ENCODE measurements at regions not wholly inside any gene's neighbourhood (a gene's known extent, or its start where the extent isn't known, plus 50 kb on each side); places are given as distances from the start of the nearest gene placed in this dataset.
"Not testable (repeated sequence)": the region's sequence is repeated elsewhere in the genome, so short reads cannot be mapped to it uniquely, and the experiment has no call there.

DNA sequence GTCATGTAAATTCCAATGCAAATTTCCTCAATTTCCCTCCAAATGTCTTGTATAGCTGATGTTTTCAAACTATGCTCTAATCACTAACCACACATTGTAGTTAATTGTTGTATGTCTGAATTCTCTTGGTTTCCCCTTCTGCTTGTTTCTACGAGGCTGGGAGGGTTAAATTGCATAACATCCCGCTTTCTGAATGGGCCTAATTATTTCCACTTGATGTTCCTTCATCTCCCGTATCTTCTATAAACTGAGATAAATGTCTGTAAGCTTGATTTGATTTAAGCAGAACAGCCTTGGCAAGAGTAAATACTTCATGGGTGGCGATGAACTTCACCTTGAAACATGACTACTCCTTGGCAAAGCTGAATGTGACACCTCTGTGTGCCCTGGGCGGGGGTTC lies 72.2 kb downstream of the SERINC2 start:
- intact Hi-C loops (cut with DNase I), result no loop called here
- DNase-seq (ENCODE audit: low spot score), result no peak

DNA sequence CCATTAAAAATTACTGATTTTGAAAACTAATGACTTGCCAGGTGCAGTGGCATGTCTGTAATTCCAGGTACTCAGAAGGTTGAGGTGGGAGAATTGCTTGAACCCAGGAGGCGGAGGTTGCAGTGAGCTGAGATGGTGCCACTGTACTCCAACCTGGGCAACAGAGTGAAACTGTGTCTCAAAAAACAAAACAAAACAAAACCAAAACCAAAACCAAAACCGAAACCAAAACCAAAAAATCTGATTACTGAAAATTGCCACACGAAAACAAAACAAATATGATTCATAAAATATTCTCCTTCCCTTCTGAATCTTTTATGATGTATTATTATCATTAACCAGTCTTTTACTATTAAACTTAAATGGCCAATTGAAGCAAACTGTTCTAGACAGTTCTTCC lies 74.1 kb downstream of the SERINC2 start:
- intact Hi-C loops (cut with DNase I), result no loop called here

DNA sequence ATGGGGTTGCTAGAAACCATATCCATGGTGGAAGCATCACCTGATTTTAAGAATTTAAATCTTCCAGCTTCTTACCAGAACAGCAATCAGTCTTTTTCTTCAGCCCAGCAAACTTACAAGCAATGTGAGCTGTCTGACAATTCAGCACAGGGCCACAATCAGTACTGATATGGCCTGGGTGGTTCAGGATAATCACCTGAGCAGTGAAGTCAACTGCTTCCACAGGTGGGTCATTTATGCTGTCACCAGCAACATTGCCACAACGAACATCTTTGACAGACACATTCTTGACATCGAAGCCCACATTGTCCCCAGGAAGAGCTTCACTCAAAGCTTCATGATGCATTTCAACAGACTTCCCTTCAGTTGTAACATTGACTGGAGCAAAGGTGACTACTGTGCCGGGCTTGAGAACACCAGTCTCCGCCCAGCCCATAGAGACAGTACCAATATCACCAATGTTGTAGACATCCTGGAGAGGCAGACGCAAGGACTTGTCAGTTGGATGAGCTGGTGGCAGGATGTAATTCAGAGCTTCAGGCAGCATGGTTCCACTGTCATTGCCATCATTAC lies 74.8 kb downstream of the SERINC2 start:
- intact Hi-C loops (cut with DNase I), result no loop called here
- DNase-seq (ENCODE audit: low spot score), result no peak

More for the DNA sequence above, 74.1 kb downstream of the SERINC2 start:
- DNase-seq (ENCODE audit: low spot score), result no peak

DNA sequence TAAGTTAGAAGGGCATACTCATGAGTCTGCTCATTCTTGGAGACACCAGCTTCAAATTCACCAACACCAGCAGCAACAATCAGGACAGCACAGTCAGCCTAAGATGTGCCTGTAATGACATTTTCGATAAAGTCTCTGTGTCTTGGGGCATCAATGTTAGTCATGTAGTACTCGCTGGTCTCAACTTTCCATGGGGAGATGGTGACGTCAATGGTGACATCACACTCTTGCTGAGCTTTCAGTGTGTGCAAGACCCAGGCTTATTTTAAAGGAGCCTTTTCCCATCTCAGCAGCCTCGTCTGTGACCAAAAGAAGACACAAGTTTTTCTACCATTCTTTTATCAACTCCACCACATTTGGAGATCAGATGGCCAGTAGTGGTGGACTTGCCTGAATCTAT lies 75.5 kb downstream of the SERINC2 start:
- intact Hi-C loops (cut with DNase I), result no loop called here

DNA sequence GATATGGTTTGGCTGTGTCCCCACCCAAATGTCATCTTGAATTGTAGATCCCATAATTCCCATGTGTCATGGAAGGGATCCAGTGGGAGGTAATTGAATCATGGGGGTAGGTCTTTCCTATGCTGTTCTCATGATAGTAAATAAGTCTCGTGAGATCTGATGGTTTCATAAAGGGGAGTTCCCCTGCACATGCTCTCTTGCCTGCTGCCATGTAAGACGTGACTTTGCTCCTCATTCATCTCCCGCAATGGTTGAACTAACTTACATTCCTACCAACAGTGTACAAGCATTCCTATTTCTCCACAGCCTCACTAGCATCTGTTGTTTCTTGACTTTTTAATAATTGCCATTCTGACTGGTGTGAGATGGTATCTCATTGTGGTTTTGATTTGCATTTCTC lies 76.6 kb downstream of the SERINC2 start:
- intact Hi-C loops (cut with DNase I); DNase-seq (ENCODE audit: low spot score): not testable (repeated sequence)

More for the DNA sequence above, 75.5 kb downstream of the SERINC2 start:
- no peak for DNase-seq (ENCODE audit: low spot score)

DNA sequence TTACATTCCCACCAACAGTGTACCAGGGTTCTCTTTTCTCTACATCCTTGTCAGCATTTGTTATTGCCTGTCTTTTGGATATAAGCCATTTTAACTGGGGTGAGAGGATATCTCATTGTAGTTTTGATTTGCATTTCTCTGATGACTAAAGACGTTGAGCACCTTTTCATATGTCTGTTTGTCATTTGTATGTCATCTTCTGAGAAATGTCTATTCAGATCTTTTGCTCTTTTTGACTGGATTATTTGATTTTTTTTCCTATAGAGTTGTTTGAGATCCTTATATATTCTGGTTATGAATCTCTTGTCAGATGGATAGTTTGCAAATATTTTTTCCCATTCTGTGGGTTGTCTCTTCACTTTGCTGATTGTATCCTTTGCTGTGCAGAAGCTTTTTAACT lies 77.6 kb downstream of the SERINC2 start:
- intact Hi-C loops (cut with DNase I); DNase-seq (ENCODE audit: low spot score): not testable (repeated sequence)

DNA sequence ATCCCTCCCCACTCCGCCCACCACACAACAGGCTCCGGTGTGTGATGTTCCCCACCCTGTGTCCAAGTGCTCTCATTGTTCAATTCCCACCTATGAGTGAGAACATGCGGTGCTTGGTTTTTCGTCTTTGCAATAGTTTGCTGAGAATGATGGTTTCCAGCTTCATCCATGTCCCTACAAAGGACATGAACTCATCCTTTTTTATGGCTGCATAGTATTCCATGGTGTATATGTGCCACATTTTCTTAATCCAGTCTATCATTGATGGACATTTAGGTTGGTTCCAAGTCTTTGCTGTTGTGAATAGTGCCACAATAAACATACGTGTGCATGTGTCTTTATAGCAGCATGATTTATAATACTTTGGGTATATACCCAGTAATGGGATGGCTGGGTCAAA lies 81.0 kb upstream of the TINAGL1 start:
- intact Hi-C loops (cut with DNase I); DNase-seq (ENCODE audit: low spot score): not testable (repeated sequence)

DNA sequence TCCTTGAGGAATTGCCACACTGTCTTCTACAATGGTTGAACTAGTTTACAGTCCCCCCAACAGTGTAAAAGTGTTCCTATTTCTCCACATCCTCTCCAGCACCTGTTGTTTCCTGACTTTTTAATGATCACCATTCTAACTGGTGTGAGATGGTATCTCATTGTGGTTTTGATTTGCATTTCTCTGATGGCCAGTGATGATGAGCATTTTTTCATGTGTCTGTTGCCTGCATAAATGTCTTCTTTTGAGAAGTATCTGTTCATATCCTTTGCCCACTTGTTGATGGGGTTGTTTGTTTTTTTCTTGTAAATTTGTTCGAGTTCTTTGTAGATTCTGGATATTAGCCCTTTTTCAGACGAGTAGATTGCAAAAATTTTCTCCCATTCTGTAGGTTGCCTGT lies 80.5 kb upstream of the TINAGL1 start:
- DNase-seq (ENCODE audit: low spot score); intact Hi-C loops (cut with DNase I): not testable (repeated sequence)

DNA sequence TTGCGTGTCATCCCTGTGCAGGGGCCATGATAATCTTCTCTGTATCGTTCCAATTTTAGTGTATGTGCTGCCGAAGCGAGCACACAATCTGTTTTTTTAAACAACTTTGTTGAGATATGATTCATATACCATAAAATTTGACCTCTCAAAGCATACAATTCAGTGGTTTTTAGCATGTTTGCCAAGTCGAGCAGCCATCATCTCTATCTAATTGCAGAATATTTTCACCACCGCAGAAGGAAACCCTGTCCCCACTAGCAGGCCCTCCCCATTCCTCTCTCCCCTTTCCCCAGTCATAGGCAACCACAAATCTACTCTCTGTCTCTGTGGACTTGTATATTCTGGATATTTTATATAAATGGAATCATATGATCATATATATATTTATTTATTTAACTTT lies 78.7 kb upstream of the TINAGL1 start:
- DNase-seq (ENCODE audit: low spot score), result no peak
- intact Hi-C loops (cut with DNase I), result no loop called here

DNA sequence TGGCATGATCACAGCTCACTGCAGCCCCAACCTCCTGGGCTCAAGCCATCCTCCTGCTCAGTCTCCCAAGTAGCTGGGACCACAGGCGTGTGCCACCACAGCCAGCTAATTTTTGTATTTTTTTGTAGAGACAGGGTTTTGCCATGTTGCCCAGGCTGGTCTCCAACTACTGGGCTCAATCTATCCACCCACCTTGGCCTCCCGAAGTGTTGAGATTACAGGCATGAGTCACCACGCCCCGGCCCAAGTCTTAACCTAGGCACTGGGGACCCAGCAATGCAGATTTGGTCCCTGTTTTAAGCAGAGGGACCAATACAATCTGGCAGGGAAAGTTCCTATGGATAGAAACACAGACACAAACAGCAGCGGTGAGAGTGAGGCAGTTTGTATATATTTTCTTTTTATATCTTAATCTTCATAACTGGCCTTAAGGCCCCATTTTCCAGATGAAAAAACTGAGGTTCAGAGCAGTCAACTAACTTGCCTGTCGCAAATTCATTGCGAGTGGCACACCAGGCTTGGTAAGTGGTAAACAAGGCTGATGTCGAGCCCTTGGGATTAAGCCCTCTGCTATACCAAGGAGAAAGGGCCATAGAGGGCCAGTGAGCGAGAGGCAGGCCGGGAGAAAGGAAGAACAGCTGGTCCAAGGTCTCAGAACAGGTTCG lies 77.8 kb upstream of the TINAGL1 start:
- DNase-seq (ENCODE audit: low spot score), result no peak
- intact Hi-C loops (cut with DNase I), result no loop called here

DNA sequence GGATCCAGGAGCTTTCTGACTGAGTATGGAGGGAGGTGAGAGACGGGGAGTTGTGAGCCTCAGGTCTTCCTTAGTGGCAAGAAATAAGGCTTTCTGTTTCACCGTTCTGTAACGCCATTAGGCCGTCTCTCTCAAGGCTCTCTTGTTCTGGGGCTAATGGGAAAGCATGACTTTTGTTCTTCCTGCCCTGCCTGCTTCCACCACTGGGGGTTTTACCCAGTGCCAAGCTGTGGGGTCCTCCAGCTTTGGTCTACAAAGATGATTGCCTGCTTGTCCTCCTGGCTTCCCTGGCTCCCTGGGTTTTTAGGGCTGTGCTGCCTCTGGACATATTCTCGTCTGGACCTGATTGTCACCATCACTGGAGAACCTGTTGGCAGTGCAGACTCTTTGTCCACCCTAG lies 74.8 kb upstream of the TINAGL1 start:
- DNase-seq (ENCODE audit: low spot score), result no peak
- intact Hi-C loops (cut with DNase I), result no loop called here

DNA sequence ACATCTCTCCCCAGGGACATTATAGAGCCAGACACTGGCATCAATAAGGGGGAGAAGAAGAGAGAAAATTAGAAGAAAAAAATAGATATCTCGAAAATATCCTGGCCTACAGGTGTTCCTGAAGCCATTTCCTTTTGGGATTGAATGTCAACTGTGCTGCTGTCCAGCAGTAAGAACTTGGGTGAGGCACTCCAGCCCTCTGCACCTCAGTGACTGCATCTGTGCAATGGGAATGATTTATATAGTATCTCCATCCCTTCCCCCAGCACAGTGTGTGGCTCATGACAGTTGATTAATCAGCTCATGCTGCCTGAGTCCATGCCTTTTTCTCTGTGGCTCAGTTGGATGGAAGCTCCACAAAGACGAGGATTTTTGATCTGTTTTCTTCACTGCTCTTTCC lies 74.1 kb upstream of the TINAGL1 start:
- intact Hi-C loops (cut with DNase I), result no loop called here
- DNase-seq (ENCODE audit: low spot score), result no peak

DNA sequence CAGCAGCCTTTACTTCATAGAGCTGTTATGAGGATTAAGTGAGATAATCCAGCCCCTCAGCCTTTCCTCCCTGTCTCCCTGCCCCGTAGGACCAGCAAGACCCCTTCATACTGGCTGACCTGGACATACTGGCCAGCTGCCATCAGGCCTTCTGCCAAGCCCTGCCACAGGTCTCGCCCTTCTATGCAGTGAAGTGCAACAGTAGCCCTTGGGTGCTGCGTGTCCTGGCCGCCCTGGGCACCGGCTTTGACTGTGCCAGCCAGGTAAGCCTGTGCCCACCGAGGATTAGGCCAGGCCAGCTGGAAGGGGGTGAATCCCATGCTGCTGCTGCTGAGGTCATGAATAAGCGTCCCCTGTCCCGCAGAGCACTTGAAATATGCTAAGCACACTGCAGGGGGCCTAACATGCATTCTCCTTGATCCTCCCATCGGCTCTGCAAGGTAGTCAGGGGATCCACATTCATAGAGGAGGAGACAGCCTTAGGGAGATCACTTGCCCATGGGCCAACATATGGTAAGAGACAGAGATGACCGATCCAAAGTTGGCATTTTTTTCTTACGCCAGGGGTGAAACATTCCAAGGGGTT lies 73.3 kb upstream of the TINAGL1 start:
- intact Hi-C loops (cut with DNase I), result no loop called here
- DNase-seq (ENCODE audit: low spot score), result no peak

DNA sequence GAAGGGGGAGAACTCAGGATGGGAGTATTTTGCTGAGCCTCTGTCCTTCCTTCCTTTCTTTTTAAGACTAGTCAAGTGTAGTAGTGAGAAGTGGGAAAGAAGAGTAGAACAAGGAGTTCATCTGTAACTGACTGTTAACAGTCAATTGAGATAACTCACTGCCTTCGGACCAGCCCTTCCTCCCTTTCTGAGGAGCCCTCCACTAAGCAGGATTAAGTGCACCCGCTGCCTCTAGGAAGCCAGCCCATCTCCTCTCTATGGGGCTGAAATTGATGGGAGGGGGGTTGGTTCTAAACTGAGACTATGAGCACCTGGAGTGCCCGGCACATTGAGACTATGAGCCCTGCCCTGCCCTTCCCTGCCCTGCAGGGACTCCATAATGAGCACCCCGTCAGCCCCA lies 72.7 kb upstream of the TINAGL1 start:
- intact Hi-C loops (cut with DNase I), result no loop called here
- no peak for DNase-seq (ENCODE audit: low spot score)

DNA sequence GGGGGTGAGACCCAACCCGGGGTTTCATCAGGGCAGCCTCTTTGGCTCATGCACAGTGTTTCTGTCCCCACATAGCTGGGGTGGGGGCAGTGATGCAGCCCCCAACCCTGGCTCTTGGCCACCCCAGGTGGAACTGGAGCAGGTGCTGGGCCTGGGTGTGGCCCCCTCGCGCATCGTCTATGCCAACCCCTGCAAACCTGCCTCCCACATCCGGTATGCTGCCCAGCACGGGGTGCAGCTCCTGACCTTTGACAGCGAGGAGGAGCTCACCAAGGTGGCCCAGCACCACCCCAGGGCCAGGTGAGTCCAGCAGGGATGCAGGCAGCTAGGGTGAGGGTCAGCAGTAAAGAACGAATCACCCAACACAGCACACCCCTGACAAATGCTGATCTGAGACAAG lies 72.3 kb upstream of the TINAGL1 start:
- no peak for DNase-seq (ENCODE audit: low spot score)
- intact Hi-C loops (cut with DNase I), result no loop called here

DNA sequence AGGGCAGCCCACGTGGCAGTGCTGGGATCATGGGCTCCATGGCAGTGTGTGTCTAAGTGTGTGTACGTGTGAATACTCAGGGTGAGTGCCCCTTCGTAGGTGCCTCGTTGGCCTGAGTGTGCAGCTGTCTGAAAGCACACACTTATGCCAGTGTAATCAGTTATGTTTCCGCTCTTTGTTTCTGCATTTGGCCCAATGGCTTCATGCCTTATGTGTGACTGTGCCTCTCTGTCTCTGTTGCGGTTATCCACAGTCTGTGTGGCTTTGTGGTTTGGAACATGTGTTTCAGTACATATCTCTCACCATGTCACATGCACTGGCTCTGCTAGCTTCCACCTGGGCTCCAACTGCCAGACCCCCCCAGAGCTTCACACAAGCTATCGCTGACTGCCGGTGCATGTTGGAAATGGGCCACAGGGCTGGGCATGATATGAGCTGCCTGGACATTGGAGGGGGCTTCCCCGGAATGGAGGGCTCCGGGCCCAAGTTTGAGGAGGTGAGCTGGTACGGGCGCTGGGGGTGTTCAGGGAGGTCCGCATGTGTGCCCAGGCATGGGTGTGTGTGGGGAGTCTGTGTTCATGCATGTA lies 70.3 kb upstream of the TINAGL1 start:
- no peak for DNase-seq (ENCODE audit: low spot score)
- intact Hi-C loops (cut with DNase I), result no loop called here

DNA sequence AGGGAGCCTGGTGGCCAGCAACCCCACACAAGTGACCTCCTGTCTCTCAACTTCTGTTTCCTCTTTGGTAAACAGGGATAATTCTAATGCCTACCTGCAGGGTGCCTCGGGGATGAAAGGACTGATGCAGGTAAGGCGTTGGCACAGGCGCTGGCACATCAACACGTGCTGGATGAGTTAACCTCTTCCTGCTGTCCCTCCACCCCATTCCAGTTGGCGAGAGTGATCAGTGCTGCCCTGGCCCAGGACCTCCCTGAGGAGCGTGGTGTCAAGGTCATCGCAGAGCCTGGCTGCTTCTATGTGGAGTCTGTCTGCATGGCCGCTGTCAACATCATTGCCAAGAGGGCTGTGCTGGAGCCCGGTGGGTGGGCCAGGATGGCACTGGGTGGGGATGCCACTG lies 69.1 kb upstream of the TINAGL1 start:
- intact Hi-C loops (cut with DNase I), result no loop called here
- DNase-seq (ENCODE audit: low spot score), result no peak

DNA sequence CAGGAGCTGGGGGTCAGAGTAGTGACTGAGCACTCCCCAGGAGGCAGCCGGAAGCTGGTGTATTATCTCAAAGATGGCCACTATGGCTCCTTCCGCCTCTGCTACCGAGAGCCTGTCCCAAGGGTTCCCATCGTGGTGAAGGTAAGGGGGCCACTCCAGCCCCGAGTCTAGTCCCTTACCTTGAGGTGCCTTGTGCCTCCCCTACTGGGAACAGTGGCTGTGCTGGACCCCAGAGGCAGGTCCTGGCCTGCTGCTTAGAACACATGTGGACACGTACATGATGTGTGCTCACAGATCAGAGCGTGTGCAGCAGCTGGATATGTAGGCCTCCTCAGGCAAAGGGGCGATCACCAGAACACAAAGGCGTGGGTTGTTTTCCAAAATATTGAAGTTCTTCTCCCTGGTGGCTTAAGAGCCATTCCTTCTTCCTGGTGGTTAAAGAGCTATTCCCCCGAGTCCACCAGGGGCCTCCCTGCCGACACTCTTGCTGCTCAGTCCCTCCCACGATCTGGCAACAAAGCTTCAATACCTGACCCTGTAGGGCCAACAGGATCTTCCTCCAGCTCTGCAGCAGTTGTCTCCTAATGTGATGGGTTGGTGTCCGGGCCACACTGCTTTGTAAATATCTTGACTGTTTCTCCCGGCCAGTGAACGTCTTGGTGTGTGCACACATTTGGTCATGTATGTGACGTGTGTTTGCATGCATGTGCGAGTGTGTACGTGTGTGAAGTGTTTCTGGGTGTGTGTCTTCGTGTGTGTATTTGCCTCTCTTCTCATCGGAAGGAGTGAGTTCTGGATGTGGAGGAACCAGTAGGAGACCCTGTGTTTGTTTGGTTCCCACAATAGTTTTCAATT lies 68.4 kb upstream of the TINAGL1 start:
- DNase-seq (ENCODE audit: low spot score), result no peak
- intact Hi-C loops (cut with DNase I), result no loop called here

DNA sequence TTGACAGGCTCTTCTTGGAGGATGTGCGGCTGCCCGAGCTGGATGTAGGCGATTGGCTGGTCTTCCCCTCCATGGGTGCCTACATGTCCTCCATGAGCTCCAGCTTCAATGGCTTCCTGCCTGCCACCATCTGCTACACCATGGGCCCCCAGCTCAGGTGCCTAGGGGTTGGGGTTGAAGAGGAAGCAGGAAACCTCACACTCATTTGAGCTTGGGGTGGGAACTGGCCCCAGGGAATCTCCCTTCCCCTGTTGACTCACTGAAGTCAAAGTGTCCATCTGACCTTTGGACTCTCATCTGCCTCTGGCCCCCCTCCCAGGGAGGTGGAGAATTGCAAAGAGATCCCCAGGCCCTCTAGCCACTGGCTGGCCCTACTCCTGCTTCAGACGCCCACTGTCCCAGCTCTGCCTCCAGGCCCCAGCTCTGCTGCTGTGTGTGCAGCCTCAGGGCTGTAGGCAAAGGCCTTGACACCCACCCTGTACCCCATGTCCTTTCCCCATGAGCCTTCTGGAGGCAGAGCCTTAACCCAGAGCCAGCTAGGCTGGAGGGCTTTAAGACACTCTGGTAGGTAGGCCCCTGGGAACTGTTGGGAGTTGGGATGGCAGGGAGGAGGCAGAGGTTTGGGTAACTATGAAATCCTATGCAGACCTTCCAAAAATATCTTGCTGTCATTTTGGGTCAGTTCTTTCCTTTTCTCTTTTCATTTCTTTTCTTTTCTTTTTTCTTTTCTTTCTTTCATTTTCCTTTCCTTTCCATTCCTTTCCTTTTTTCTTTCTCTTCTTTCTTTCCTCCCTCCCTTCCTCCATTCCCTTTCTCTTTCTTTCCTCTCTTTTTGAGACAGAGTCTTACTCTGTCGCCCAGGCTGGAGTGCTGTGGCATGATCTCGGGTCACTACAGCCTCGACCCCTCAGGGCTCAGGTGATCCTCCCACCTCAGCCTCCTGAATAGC lies 66.9 kb upstream of the TINAGL1 start:
- intact Hi-C loops (cut with DNase I), result loop anchor here in 1 of 2 donors (5.0 kb wide), 1 partner anchor 427 kb away; no protein-coding TSS in a partner anchor
- DNase-seq (ENCODE audit: low spot score), result no peak
